A549 (cell line): ENCODE measurements at regions not wholly inside any gene's neighbourhood (a gene's known extent, or its start where the extent isn't known, plus 50 kb on each side); places are given as distances from the start of the nearest gene placed in this dataset.

Experiments
- CEBPB ChIP-seq, 2 experiments: fragments of >200 bp in 1 of 2; sonication (Bioruptor Twin) in 1 of 2; formaldehyde crosslinking in 1 of 2; IDR thresholded peaks; 2 replicates each; pipeline ENCODE4 v1.6.1; 2012 to 2016
- RARB ChIP-seq: fragments of 250-450 bp; sonication (Bioruptor Pico); IDR thresholded peaks from 2 replicates; pipeline ENCODE4 v1.8.0; 2021; ENCODE audit warnings: mild to moderate bottlenecking, moderate library complexity
- RFX5 ChIP-seq: fragments of 450-650 bp; IDR thresholded peaks from 2 replicates; pipeline ENCODE4 v1.7.1; 2014; ENCODE audit warnings: antibody characterized with exemption, mild to moderate bottlenecking, moderate library complexity

GRCh38 chr12:16454481-16454880, 107.0 kb downstream of the MGST1 start:
- TF ChIP-seq CEBPB (IDR thresholded peaks at IDR 0.05) (no peak), RFX5 (no peak), RARB (no peak)
